ENCODE measurements at regions not wholly inside any gene's neighbourhood (a gene's known extent, or its start where the extent isn't known, plus 50 kb on each side); places are given as distances from the start of the nearest gene placed in this dataset.

GRCh38 chr13:71018995-71019394 is 848.0 kb downstream of the DACH1 start:
- Histone ChIP-seq H3K4me1 (no peaks in the 10 kb centered on the region), H3K27me3 (no peaks in the 10 kb centered on the region), H3K9me3 (peaks cover 0 to 3% (median 0%) of the 10 kb centered on the region in 4 donors), H3K27ac (no peak overlapping the region), H3K4me3 (no peak overlapping the region), H3K36me3 (no peaks in the 10 kb centered on the region)
- intact Hi-C loops (cut with DNase I), result no loop called here
- TF ChIP-seq EP300 (IDR thresholded peaks at IDR 0.05) (no peak), POLR2AphosphoS5 (IDR thresholded peaks at IDR 0.05) (no peak), CTCF (IDR thresholded peaks at IDR 0.05) (no peak), POLR2A (IDR thresholded peaks at IDR 0.05) (no peak)
- 70 to 79% methylated on average over 1 of the region's 1 CpG for WGBS, 2 donors
- DNase-seq, result no peak

- Histone ChIP-seq H3K4me1 (no peaks in the 10 kb centered on the region), H3K27me3 (no peaks in the 10 kb centered on the region), H3K27ac (no peak overlapping the region), H3K9me3 (peaks cover 0 to 3% (median 0%) of the 10 kb centered on the region in 4 donors), H3K36me3 (no peaks in the 10 kb centered on the region), H3K4me3 (no peak overlapping the region)
- no peak for DNase-seq
- no peak for TF ChIP-seq CTCF (IDR thresholded peaks at IDR 0.05)
- no peak for TF ChIP-seq POLR2AphosphoS5 (IDR thresholded peaks at IDR 0.05)
- no peak for TF ChIP-seq EP300 (IDR thresholded peaks at IDR 0.05)
- no peak for TF ChIP-seq POLR2A (IDR thresholded peaks at IDR 0.05)
- intact Hi-C loops (cut with DNase I), result no loop called here
Measured at GRCh38 chr13:71018544-71018943, 848.5 kb downstream of the DACH1 start.

- Histone ChIP-seq H3K4me3 (no peak overlapping the region), H3K9me3 (peaks cover 0 to 3% (median 0%) of the 10 kb centered on the region in 4 donors), H3K27ac (no peak overlapping the region), H3K27me3 (no peaks in the 10 kb centered on the region), H3K36me3 (no peaks in the 10 kb centered on the region), H3K4me1 (no peaks in the 10 kb centered on the region)
- 28 to 65% methylated on average over 1 of the region's 1 CpG for WGBS, 2 donors
- no peak for DNase-seq
- TF ChIP-seq EP300 (IDR thresholded peaks at IDR 0.05) (no peak), POLR2AphosphoS5 (IDR thresholded peaks at IDR 0.05) (no peak)
- intact Hi-C loops (cut with DNase I), result no loop called here
Measured at GRCh38 chr13:71017607-71018006, 849.4 kb downstream of the DACH1 start.

GRCh38 chr13:71015516-71015915 is 851.5 kb downstream of the DACH1 start:
- no peak overlapping the region for H3K27ac ChIP-seq
- intact Hi-C loops (cut with DNase I), result no loop called here
- no peak for TF ChIP-seq POLR2AphosphoS5 (IDR thresholded peaks at IDR 0.05)
- no peak for TF ChIP-seq EP300 (IDR thresholded peaks at IDR 0.05)
- H3K27me3 ChIP-seq, result no peaks in the 10 kb centered on the region
- no peaks in the 10 kb centered on the region for H3K36me3 ChIP-seq
- H3K9me3 ChIP-seq, result peaks cover 0 to 3% (median 0%) of the 10 kb centered on the region in 4 donors
- 62 to 80% methylated on average over 2 of the region's 2 CpGs for WGBS, 2 donors
- DNase-seq, result no peak
- H3K4me3 ChIP-seq, result no peak overlapping the region
- H3K4me1 ChIP-seq, result no peaks in the 10 kb centered on the region

GRCh38 chr13:71015021-71015420 is 852.0 kb downstream of the DACH1 start:
- H3K4me1 ChIP-seq, result no peaks in the 10 kb centered on the region
- intact Hi-C loops (cut with DNase I), result no loop called here
- no peaks in the 10 kb centered on the region for H3K27me3 ChIP-seq
- H3K4me3 ChIP-seq, result no peak overlapping the region
- DNase-seq, result no peak
- H3K36me3 ChIP-seq, result no peaks in the 10 kb centered on the region
- TF ChIP-seq POLR2AphosphoS5 (IDR thresholded peaks at IDR 0.05) (no peak), POLR2A (IDR thresholded peaks at IDR 0.05) (no peak), EP300 (IDR thresholded peaks at IDR 0.05) (no peak), CTCF (IDR thresholded peaks at IDR 0.05) (no peak)
- WGBS, 2 donors, result 65 to 74% methylated on average over 9 of the region's 9 CpGs
- peaks cover 0 to 3% (median 0%) of the 10 kb centered on the region in 4 donors for H3K9me3 ChIP-seq
- no peak overlapping the region for H3K27ac ChIP-seq

- intact Hi-C loops (cut with DNase I), result no loop called here
- Histone ChIP-seq H3K9me3 (no peaks in the 10 kb centered on the region), H3K27ac (no peak overlapping the region), H3K4me3 (no peak overlapping the region), H3K4me1 (no peaks in the 10 kb centered on the region), H3K36me3 (no peaks in the 10 kb centered on the region), H3K27me3 (no peaks in the 10 kb centered on the region)
- TF ChIP-seq POLR2AphosphoS5 (IDR thresholded peaks at IDR 0.05) (no peak), EP300 (IDR thresholded peaks at IDR 0.05) (no peak), POLR2A (IDR thresholded peaks at IDR 0.05) (no peak), CTCF (IDR thresholded peaks at IDR 0.05) (no peak)
- DNase-seq, result no peak
Measured at GRCh38 chr13:71005919-71006318, 861.1 kb downstream of the DACH1 start.

All from sigmoid colon (tissue), 6 donors.